D341Med (cell line): ENCODE measurements at regions not wholly inside any gene's neighbourhood (a gene's known extent, or its start where the extent isn't known, plus 50 kb on each side); places are given as distances from the start of the nearest gene placed in this dataset.

ENCODE experiments used
- DNase-seq: peaks from one replicate; pipeline ENCODE4 v3.0.0; 2012; ENCODE audit warnings: low spot score

DNA sequence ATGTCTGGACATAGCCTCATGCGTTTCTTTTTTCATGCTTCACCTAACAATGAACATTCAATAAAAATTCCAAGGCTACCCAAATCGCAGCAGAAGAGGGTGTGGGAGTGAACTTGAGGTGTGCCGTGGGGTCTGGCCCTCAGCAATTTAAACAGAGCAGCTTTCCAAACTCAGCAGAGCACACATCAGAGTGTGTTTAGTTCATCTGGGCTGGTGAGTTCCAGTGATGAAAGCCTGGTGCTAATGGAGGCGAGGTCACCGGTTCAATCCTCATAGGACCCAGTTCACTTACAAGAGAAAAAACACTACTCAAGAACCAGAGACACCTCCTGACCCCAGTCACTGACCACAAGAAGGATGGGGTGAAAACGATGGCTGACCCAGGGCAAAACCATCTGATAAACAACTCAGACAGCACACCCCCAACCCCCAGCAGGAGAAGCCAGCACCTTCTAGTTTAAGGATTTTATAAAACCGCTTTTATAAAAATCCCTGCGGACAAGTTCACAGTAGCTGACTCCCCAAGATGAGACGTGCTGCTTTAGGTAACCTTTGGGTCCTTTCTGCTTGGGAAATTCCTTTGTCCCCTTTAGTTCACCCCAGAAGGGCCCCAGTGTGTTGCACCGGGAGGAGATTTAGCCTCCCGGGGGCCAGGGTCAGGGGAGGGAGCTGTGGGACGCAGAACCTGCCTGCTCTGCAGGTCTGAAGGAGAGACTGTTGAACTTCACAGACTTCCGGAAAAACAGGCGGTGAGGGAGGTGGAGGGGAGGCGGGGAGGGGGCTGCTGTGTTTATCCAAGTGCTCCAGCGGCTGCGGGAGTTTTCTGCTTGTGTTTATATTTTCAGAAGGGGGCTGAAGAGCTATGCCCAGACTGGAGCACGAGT is 152.7 kb upstream of the SOX11 start:
- DNase-seq: no peak

DNA sequence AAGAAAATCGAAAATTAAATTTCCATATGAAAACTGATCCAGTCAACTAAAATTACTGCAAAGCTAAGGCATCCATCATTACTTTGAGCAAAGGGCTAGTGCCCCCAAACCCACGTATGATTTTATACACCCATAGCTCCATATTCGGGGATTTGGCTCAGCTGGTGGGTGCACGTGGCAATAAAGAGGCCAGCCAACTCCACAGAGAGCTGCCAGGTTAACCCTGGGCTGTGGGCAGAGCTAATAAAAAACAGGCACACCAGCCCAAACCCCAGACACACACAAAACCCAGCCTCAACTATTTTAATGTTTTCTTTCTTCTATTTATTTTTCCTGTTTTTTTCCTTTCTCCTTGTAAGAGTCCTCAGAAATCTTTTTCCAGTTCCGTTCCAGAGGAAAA is 151.3 kb upstream of the SOX11 start:
- no peak for DNase-seq

DNA sequence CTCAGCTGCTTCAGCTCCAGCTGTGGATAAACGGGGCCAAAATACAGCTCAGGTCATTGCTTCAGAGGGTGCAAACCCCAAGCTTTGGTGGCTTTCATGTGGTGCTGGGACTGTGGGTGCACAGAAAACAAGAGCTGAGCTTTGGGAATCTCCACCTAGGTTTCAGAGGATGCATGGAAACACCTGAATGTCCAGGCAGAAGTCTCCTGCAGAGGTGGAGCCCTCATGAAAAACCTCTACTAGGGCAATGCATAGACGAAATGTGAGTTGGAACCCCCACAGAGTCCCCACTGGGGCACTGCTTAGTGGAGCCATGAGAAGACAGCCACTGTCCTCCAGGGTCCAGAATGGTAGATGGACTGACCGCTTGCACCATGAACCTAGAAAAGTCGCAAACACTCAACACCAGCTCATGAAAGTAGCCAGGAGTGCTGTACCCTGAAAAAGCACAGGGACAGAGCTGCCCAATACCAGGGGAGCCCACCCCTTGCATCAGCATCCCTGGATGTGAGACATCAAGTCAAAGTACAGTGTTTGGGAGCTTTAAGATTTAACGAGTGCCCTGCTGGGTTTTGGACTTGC is 147.9 kb upstream of the SOX11 start:
- no peak for DNase-seq

DNA sequence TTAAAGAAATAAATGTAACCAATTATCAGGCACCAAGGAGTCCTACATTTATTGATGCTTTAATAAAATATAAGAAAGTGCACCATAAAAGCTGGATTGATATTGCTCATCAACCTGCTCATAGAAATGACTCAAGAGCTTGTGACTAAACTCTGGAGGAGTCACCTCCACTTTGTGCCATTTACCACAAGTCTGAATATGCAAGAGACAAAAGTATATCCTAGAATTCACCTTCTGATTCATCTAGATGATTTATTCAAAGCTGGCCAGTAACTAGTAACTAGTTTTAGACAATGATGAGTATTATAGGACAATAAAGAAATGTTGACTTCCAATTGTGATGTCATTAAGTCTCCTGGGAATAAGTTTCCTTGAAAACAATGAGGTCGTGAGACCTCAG is 146.0 kb upstream of the SOX11 start:
- DNase-seq: no peak

DNA sequence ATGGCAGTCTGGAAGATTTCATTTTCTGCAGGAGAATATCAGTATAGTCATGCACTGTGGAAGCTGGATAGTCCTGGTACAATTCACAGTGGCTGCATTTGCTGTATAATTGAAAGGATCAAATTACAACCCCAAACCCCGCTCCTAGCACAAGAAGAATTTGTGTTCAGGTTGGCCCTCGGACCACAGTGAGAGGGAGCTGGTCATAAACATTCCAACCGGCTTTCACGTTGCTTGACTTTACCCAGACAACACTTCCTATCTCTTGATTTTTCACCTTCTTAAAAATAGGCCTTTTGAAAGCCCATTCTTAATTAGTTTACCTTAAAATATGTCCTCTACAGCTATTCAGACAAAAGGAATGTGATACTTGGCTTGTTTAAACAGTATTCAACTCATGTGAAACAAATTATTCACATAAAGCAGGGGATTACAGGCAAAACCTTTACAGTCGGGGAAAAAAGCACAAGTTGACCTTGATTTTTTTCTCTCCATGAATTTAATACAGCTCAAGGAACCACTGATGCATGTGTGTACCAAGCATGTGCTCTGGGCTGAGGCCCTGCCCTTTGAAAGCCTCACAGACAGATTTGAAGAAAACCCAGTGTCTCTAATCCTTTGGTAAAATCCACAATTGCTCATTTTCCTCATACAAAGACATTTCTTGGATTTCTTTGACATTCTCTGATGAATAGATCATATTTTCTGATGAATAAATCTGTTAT is 143.0 kb upstream of the SOX11 start:
- no peak for DNase-seq

DNA sequence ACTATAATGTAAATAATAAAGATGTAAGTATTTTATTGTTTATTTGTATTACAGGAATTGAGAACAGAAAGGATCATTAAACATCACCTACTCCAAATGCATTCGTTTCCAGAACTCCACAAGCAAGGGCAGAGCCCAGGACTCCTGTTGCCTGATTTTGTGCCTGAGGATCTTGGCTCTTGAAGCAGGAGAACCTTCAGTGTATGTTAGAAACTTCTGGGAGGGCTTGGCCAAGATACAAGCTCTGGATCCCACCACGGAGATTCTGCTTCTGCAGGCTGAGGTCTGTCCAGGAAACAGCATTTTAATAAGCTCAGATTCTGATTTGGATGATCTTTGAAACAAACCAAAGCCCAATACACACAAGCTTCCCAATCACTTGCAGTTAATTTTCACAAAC is 142.4 kb upstream of the SOX11 start:
- no peak for DNase-seq

DNA sequence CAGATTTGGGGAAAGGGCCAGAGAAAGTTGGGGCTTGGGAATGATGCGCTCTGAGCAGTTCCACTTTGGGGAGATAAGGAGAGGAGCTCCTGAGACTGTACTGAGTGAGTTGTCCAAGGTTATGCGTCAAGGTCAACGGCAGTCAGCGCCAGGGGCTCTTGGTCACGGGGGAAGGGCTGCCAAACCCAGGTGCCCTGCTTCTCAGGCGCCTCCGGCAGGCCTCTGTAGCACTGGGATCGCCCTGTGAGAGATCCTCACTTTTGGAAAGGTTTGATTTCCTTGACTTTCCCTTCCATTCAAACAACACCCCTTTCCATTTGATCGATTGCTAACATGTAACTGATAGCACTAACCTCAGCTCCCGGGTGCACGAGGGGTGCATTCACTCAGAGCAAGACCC is 136.5 kb upstream of the SOX11 start:
- DNase-seq: no peak

DNA sequence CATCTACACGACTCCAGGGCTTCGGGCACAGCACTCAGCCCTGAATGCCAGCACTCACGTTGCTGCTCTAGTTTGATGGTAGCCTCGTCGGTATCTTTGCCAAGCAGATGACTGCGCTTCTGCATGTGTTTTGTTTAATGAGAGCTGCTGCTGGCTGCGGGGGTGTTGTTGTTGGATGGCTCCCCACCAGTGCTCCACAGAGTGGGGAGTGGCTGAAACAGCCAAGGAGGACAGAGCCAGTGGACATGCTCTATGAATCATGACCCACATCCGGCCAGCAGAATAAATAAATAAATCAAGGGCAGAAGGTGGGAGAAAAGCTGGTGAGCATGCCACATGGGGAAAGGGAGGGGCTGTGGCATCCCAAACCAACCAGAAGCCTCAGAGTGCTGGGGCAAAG is 131.2 kb upstream of the SOX11 start:
- DNase-seq: no peak

DNA sequence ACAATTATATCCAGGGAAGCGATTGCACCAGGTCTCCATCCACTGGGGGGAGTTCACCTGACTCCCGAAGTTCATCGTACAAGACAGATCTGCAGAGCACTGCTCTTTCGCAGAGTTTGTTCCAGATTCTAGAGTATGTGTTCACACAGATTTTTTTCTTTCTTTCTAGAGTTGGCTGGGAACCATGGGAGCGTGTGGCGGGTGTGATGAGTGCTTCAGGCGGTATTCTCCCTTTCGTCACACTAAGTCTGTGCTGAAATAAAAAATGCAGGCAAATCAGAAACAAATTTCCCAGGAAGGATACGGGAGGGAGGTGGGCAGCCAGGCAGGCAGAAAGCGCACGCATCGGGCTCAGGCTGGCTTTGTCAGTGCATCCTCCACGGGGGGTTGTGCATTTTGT is 129.8 kb upstream of the SOX11 start:
- no peak for DNase-seq

DNA sequence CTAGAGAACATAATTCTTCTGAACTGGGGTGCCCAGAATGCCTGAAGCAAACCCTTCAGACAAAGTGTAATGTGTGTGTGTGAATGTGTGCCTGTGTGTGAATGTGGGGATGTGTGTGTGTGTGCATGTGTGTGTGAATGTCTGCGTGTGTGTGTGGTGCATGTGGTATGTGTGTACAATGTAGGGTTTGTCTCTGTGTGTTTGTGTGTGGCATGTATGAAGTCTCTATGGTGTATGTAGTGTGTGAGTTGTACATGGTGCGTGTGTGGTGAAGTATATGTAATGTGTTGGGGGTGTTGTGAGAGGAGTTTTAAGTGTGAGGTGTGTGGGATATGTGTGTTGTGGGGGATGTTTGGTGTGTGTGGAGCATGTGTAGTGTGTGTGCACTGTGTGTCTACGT is 129.3 kb upstream of the SOX11 start:
- no peak for DNase-seq

DNA sequence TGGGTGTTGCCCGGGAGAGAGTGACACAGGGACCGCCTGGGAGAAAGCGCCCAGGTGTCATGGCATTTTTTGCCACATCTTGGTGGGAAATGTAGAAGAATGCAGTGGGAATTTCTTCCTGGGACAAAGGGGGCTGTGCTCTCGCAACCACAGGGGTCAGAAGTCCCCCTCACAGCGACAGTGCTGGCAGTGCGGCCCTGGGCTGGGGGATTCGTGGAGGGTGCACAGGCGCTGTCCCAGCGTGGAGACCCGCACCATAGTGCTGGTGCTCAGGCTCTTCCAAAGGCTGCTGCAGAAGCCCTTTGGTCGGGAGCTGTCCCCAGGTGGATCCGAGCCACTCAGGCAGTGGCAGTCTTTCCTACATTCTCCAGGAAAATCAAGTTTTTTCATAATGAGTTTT is 128.8 kb upstream of the SOX11 start:
- DNase-seq: no peak

DNA sequence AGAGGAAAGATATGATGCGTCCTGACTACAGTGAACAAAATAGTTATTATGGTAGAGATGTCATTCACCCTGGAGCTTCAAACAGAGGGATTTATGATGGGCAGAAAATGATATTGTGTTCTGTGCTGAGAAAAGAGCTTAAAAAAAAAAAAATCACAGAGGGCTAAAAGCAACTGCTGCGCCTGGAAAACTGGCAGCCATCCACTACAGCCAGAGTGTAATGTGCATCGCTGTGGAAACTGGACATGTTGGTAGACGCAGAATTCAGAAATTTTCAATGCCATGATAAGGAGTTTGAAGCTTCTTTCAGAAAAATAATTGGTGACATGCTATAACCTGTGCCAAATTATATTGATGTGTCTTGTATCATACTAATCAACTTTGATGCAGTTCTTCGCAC is 122.9 kb upstream of the SOX11 start:
- DNase-seq: no peak

DNA sequence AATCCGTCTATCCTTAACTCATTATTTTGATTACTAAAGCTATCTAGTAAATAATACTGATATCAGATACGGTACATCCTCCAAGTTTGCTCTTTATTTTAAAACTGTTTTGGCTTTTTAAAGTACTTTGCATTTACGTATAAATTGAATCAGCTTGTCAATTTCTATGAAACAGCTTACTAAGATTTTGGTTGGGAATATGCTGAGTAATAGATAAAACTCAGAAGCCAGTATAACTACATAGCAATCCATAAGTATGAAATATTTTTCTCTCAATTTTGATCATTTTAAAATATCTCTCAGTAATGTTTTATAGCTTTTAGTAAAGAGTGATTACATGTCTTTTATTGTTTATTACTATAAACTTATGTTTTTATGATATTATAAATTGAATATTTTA is 116.2 kb upstream of the SOX11 start:
- DNase-seq: no peak

DNA sequence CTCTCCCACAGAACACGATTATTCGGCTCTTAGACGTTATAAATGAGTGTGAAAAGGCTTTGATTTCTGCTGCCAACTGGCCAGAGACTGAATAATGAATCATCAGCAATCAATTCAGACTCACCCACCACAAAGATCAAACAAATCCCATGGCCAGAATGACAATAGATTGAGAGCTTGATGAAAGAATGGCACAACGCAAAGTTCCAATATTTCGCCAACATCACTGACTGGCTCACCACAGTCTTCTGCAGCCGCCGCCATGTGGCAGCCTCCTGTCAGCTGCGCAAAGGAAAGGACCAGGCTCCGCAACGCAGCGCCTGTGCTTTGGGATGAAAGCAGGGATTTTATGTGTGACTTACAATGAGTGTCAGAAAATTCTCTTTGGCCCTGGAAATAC is 104.4 kb upstream of the SOX11 start:
- DNase-seq: no peak

DNA sequence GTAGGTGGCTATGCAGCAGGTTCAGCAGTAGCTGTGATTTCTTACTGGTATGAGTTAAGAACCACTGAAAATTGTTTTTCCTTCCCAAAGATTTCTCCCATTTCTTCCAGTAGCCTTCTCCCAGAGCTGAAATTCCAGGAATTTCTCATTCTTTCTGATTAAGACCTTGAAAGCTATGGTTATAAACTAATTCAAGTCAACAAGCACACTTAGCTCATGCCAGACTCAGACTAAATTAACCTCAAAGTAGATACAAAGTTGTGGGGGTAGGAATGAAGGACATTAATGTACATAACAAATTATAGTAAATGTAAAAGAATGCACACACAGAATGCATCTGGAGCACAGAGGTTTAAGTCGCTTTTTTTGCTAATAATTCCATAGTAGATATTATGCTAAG is 103.6 kb upstream of the SOX11 start:
- no peak for DNase-seq

DNA sequence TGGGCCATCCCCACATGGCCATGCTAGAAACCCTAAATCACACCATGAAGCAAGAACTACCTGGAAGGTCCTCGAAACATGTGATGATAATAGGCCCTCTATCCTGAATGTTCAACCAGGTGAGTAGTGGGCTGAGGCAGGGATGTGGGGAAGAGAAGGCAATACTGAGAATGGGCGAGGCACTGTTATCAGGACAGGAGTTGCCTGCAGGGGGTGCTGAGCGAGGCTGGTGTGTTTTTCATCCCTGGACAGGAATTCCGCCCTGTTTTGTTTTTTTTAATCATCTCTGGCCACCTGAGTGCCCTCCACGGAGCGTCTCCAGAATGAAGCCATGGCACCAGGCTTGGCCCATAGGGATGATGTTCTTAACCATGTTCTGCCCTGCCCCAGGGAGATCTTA is 103.0 kb upstream of the SOX11 start:
- DNase-seq: no peak

DNA sequence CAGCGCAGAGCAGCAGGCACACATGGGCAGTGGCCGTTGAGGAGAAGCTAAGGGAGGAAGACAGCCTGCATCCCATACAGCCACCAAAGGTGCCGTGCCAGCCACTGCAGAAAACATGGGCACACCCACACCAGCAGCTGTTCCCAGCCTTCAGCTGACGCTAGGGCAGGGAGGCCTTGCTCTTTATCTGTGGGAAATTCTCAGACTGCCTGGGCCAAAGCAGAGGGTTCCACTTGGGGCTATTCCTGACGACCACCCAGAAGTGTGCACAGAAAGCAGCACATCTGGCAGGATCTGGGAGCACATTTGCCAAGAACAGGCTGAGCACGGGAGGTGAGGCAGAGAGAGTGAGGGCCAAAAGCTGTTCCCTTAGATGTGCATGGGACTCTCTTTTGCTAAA is 101.3 kb upstream of the SOX11 start:
- no peak for DNase-seq

DNA sequence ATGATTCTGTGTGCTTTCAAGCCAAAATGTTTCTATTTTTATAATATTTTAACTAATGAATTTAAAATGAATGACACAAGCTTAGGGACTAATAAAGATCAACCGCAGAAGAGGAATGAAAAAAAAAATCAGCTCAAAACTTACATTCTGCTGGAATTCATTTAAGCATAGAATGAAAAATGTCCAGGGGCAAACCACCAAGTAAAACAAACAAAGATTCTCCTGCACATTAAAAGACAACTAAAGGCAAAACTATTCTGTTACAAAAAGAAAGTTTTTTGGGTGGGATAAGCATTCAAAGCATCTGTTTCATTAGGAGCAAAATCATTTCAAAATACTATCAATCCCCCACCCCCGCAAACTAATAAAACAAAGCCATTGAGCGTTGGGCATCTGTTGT is 99.3 kb upstream of the SOX11 start:
- no peak for DNase-seq

DNA sequence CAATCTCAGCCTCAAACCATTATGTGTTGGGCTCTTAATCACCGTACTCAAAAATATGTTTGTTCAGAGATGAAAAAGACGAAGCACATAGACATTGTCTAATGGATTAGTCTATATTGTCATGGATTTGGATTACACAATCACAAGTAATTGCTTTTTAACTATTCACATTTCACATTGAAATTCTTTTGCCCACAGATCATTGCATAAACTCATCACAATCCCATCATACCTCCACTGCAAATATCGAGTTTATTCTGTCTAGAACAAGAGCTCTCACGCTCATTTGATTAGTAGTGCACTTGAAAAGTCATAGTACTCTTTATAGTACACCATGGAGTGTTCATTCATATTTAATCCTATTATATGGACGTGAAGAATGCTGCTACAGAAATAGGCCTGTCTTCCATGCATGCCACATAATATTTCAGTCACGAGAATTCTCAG is 97.9 kb upstream of the SOX11 start:
- no peak for DNase-seq

DNA sequence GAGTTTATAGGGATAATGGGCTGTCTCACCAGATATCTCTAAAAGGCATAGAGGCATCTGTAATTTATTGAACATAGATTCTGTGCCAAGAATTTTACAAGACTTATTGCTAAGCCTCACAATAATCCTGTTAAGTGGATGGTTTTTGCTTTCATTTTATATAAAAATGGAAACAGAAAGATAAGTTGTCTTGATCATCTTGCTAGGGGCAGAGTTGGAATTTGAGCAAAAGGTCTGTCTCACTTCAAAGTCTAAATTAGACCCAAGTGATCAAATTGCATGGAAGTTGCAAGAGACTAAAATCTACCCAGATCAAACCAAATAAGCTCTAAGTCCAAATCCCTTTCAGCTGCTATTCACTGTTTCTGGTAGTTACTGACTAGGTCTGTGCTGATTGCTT is 95.3 kb upstream of the SOX11 start:
- no peak for DNase-seq

DNA sequence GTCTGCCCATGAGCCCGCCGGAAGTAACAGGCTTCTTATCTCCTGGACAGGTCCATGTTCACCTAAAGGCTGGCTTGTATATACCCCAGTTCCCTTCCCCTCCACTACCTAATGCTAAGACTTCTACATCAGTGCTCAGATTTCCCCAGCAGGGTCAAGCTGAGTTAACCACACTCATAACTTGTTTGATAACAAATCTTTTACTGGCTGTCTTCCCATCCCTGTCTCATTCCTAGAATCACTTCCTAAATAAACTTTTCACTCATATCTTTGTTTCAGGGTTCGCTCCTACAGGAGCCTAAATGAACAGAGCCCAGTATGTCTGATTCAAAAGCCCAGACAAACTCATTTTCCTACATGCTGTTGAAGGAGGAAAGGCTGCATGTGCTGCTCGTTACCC is 94.0 kb upstream of the SOX11 start:
- DNase-seq: no peak

DNA sequence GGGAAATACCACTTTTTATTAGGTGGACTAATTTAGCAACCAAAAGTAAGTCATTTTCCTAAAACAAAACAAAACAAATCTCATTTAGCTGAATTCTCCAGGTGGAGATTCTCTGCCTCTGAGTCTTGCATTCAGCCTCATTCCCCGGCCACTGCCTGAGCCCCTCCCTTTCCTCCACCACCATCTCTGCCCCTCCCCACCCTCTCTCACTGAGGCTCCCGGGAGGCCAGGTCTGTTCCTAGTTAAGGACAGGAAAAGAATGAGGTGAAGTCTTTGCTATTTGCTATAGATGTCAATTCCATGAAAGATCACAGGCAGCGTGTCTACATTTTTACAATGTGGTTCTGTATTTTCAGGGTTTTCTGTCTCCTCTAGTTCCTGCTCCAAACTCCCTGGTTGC is 83.0 kb upstream of the SOX11 start:
- DNase-seq: no peak

DNA sequence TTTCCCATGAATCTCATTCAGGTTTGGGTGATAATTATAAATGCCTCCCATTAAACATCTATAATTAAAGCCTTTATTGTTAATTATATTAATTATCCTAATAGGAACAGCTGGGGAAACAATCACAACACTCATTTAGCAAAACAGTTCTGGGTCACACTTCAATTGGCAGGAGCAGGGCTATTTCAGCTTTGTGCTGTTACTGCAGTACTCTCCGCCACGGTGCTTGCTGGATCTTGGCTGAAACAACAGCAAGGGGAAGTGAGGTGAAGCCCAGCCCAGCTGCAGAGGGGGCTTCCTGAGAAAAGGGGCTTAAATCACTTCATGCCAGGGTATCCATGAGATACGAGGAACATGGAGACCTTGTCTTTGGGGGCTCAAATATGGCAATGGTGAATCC is 79.5 kb upstream of the SOX11 start:
- no peak for DNase-seq
